ENCODE measurements at regions not wholly inside any gene's neighbourhood (a gene's known extent, or its start where the extent isn't known, plus 50 kb on each side); places are given as distances from the start of the nearest gene placed in this dataset.
"Not testable (repeated sequence)": the region's sequence is repeated elsewhere in the genome, so short reads cannot be mapped to it uniquely, and the experiment has no call there.

GRCh38 chr11:101835506-101836063 is 79.2 kb upstream of the CEP126 start:
- 81% methylated on average over 3 of the region's 3 CpGs for WGBS
- Histone ChIP-seq H3K27ac (no peak overlapping the region), H3K4me3 (no peak overlapping the region), H3K9me3 (no peaks in the 10 kb centered on the region), H3K36me3 (no peaks in the 10 kb centered on the region), H3K4me1 (replicated peaks) (no peaks in the 10 kb centered on the region), H3K27me3 (replicated peaks; ENCODE audit: insufficient read depth) (no peaks in the 10 kb centered on the region)
- DNase-seq (ENCODE audit: low spot score): no peak
- TF ChIP-seq POLR2A (IDR thresholded peaks at IDR 0.05): no peak
- TF ChIP-seq POLR2AphosphoS5 (IDR thresholded peaks at IDR 0.05): no peak
- TF ChIP-seq, protein P1, sequence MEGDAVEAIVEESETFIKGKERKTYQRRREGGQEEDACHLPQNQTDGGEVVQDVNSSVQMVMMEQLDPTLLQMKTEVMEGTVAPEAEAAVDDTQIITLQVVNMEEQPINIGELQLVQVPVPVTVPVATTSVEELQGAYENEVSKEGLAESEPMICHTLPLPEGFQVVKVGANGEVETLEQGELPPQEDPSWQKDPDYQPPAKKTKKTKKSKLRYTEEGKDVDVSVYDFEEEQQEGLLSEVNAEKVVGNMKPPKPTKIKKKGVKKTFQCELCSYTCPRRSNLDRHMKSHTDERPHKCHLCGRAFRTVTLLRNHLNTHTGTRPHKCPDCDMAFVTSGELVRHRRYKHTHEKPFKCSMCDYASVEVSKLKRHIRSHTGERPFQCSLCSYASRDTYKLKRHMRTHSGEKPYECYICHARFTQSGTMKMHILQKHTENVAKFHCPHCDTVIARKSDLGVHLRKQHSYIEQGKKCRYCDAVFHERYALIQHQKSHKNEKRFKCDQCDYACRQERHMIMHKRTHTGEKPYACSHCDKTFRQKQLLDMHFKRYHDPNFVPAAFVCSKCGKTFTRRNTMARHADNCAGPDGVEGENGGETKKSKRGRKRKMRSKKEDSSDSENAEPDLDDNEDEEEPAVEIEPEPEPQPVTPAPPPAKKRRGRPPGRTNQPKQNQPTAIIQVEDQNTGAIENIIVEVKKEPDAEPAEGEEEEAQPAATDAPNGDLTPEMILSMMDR (IDR thresholded peaks at IDR 0.05): no peak
- intact Hi-C loops (cut with DNase I): no loop called here

DNA sequence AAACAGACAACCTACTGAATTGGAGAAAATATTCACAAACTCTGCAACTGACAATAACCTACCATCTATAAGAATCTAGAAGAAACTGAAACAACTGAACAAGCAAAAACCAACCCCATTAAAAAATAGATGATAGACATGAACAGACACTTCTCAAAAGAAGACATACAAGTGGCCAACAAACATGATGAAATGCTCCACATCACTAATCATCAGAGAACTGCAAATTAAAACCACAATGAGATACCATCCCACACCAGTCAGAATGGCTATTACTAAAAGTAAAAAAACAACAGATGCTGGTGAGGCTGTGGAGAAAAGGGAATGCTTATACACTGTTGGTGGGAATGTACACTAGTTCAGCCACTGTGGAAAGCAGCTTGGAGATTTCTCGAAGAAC is 84.3 kb upstream of the CEP126 start:
- H3K27me3 ChIP-seq (replicated peaks; ENCODE audit: insufficient read depth); H3K36me3 ChIP-seq; intact Hi-C loops (cut with DNase I); H3K4me1 ChIP-seq (replicated peaks); H3K4me3 ChIP-seq; H3K9me3 ChIP-seq; DNase-seq (ENCODE audit: low spot score); H3K27ac ChIP-seq: not testable (repeated sequence)
- WGBS: 89% methylated on average over 1 of the region's 1 CpG

DNA sequence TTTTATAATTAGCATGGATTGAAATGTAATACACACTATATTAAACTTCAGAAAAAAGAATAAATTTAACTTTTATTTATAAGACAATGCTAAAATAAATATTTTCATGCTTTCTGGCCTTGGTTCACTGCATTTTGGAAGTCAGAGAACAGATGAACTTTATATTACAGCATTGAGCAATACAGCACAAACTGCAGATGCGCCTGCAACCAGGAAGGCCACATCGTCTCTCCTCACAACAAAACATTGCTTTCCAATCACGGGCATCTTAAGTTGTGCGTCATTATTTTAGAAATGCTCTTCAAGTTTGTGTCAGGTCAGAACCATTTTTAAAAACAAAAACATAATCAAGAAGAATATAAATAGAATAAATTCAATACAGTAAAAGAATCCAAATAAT is 89.3 kb upstream of the CEP126 start:
- H3K4me1 ChIP-seq (replicated peaks): no peaks in the 10 kb centered on the region
- H3K27ac ChIP-seq: no peak overlapping the region
- TF ChIP-seq, protein P1 (IDR thresholded peaks at IDR 0.05): no peak
- H3K36me3 ChIP-seq: no peaks in the 10 kb centered on the region
- intact Hi-C loops (cut with DNase I): no loop called here
- no peak for DNase-seq (ENCODE audit: low spot score)
- no peaks in the 10 kb centered on the region for H3K9me3 ChIP-seq
- no peak overlapping the region for H3K4me3 ChIP-seq
- no peaks in the 10 kb centered on the region for H3K27me3 ChIP-seq (replicated peaks; ENCODE audit: insufficient read depth)
- 69% methylated on average over 4 of the region's 4 CpGs for WGBS

- TF ChIP-seq, protein P1 (IDR thresholded peaks at IDR 0.05): no peak
- TF ChIP-seq POLR2A (IDR thresholded peaks at IDR 0.05): no peak
- no peak for TF ChIP-seq POLR2AphosphoS5 (IDR thresholded peaks at IDR 0.05)
- intact Hi-C loops (cut with DNase I): no loop called here
- no peaks in the 10 kb centered on the region for H3K9me3 ChIP-seq
- 100% methylated on average over 1 of the region's 1 CpG for WGBS
- H3K4me1 ChIP-seq (replicated peaks): no peaks in the 10 kb centered on the region
- no peak overlapping the region for H3K27ac ChIP-seq
- no peaks in the 10 kb centered on the region for H3K36me3 ChIP-seq
- H3K4me3 ChIP-seq: no peak overlapping the region
- no peak for DNase-seq (ENCODE audit: low spot score)
- H3K27me3 ChIP-seq (replicated peaks; ENCODE audit: insufficient read depth): no peaks in the 10 kb centered on the region
Measured at GRCh38 chr11:101817581-101817980, 97.2 kb upstream of the CEP126 start.

DNA sequence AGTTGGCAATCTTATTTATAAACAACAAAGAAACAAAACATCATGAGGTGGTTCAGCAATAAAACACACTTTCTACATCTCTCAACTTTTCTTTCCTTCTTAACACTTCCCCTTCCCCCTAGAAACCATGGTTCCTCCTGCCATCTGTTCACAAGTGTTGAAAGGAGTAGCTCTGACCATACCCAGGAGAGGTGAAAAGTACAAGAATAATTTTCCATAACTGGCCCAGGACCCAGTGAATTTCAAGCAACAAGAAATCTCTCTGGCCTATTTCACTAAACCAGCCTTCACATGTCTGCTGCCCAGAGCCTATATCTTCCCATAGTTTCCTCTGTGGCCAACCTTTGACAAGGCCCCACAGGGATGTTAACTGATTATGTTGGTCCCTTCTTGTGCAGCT is 98.2 kb upstream of the CEP126 start:
- no peaks in the 10 kb centered on the region for H3K27me3 ChIP-seq (replicated peaks; ENCODE audit: insufficient read depth)
- intact Hi-C loops (cut with DNase I): no loop called here
- no peak for DNase-seq (ENCODE audit: low spot score)
- H3K9me3 ChIP-seq: no peaks in the 10 kb centered on the region
- no peak overlapping the region for H3K4me3 ChIP-seq
- no peak overlapping the region for H3K27ac ChIP-seq
- H3K4me1 ChIP-seq (replicated peaks): no peaks in the 10 kb centered on the region
- no peak for TF ChIP-seq POLR2A (IDR thresholded peaks at IDR 0.05)
- TF ChIP-seq, protein P1 (IDR thresholded peaks at IDR 0.05): no peak
- TF ChIP-seq POLR2AphosphoS5 (IDR thresholded peaks at IDR 0.05): no peak
- no peaks in the 10 kb centered on the region for H3K36me3 ChIP-seq

All from prostate gland (tissue), 2 donors.